HG03342 (cell line): ENCODE measurements at regions not wholly inside any gene's neighbourhood (a gene's known extent, or its start where the extent isn't known, plus 50 kb on each side); places are given as distances from the start of the nearest gene placed in this dataset.

ENCODE experiments used
- ATAC-seq: cut with Tn5 transposase; IDR thresholded peaks from one replicate; pipeline ENCODE4 v1.9.1; 2021; ENCODE audit warnings: mild to moderate bottlenecking, moderate library complexity; ENCODE audit not compliant: unreplicated experiment

DNA sequence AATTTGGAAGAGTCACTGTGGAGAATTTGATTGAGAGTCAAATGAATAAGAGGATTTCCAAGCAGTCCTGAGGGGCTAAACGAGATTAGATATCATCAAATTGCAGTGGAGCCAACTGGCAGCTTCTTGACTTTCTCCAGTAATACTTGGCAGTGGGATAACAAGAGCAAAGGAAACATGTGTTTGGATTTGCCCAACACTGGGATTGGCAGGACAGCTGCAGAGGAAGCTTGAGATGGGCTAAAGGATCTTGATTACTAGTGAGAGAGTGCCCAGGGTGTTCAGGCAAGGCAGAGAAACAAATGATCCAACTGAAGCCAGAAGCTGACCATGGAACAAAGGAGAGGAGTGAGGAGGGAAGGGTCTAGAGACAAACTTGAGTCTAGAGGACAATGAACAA lies 356.0 kb upstream of the ISL1 start:
- no peak for ATAC-seq

- no peak for ATAC-seq
Measured at GRCh38 chr5:51028394-51028793, 354.9 kb upstream of the ISL1 start.

- no peak for ATAC-seq
Measured at GRCh38 chr5:51033215-51033614, 350.0 kb upstream of the ISL1 start.

GRCh38 chr5:51034222-51034901 lies 348.9 kb upstream of the ISL1 start:
- ATAC-seq: no peak

GRCh38 chr5:51039424-51040329 lies 343.6 kb upstream of the ISL1 start:
- ATAC-seq: no peak

DNA sequence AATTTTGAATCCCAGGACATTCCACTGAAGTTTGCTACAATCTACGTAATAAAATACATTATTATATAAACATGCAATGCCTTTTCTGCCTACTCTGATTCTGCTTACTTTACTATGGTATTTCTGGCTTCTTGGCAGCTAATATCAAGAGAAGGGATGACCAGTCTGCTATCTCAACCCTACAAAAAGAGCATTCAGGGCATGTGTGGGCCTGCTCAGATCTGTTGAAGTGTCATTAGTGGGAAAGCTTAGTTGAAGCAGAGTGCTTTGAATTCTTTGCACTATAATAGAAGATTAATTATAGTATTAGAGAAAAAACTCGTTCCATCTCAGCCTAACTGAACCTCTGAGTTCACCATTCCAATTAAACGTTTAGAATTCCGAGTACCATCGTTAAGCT lies 339.5 kb upstream of the ISL1 start:
- ATAC-seq: no peak

DNA sequence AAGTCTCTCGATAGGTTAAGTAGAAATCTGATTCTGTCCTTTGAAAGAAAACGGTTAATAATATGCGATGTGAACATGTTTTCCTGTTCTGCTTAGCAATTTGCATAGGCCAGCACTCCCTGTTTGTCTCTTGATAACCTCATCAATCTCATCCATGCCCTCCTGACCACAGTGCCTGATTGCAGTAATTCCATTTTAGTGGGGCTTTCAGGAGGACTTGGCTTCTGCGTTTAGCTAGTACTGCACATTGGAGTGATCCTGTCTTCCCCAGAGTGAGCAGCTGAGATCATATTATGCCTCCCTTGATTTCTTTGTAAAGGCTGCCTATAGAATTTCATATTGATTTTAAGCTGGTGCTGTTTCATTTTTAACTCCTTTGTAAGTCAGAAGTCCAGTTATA lies 335.9 kb upstream of the ISL1 start:
- ATAC-seq: no peak

DNA sequence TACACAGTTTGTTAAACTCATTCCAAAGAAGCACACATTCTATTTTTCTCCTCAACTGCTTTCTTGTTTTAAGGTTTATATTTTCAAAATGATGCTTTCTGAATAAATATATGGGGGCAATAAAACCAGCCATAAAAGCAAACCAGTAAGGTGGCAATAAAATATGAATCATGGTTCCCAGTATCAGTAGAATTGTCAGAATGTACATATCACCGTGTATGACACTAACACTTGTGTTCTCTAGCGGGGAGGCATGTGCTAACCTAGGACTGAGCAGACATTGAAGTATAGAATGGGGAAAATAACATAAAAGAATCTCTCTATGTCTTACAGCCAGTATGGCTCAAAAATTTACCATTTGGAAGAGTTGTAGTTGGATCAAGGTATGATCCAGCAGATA lies 329.9 kb upstream of the ISL1 start:
- no peak for ATAC-seq

GRCh38 chr5:51060953-51061352 lies 322.3 kb upstream of the ISL1 start:
- ATAC-seq: no peak

- no peak for ATAC-seq
Measured at GRCh38 chr5:51072937-51073336, 310.3 kb upstream of the ISL1 start.

- no peak for ATAC-seq
Measured at GRCh38 chr5:51082741-51083140, 300.5 kb upstream of the ISL1 start.

- no peak for ATAC-seq
Measured at GRCh38 chr5:51091816-51092215, 291.4 kb upstream of the ISL1 start.

DNA sequence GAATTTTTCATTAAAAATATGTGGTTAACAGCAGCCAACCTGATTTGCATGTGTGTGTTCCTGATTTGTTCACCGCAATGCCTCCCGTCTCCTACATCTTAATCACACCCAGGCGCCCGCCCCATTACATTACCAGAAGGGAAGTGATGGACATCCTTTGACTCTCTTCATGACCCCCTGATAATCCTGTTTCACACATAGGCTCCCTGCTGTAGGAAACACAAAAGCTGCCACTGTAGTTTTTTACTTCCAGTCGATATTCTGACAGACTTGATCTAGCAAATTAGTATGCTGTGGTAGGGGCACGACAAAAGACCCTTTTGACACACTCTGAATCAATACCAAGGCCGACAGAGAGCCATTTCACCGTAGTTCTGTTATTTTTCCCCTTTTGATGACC lies 287.8 kb upstream of the ISL1 start:
- ATAC-seq: no peak

DNA sequence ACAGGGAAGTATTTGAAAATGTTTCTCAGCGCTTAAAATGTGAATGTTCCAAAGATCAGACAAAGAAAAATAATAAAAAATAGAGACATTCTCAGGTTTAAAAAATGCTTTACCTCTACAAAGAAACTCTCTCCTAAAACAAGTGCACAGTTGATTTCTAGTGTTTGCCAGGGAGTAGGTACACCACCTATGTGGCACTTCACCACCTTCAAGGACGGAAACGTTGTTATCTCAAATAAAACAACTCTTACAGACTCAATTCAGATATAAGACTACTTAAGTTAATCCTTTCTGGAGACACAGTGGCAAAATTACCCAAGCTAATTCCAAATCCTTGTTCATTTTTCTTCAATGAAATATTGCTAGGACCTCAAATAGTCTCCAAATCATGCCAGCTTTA lies 286.4 kb upstream of the ISL1 start:
- no peak for ATAC-seq

- ATAC-seq: no peak
Measured at GRCh38 chr5:51099173-51099853, 283.9 kb upstream of the ISL1 start.

GRCh38 chr5:51104556-51104955 lies 278.7 kb upstream of the ISL1 start:
- ATAC-seq: no peak

DNA sequence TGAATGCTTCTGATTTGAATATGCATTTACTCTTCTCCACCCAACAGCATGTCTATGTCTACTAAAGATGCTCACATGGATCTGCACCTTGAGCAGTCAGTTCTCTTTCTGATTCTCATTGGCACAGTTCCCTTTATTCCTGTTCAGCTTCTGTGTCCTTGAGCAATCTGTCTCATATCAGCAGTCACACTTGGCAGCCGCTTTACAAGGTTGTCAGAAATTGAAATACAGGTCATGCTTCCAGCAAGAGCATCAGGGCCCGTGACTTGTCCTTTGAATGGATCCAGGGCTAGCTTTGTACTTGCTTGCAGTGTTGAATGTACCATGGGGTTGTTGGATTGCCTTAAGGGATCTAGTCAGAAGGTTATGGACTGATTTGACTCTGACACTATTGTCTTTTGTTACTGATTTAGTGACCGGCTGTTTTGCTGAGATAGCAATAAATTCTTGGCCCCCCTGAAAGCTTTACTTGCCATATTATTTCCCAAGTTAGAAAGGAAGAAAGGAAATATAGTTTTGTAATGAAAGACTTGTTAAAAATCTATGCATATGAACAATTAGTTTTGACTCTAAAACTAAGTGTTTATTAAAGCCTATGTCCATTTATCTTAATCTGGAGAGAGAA lies 273.4 kb upstream of the ISL1 start:
- ATAC-seq: no peak

DNA sequence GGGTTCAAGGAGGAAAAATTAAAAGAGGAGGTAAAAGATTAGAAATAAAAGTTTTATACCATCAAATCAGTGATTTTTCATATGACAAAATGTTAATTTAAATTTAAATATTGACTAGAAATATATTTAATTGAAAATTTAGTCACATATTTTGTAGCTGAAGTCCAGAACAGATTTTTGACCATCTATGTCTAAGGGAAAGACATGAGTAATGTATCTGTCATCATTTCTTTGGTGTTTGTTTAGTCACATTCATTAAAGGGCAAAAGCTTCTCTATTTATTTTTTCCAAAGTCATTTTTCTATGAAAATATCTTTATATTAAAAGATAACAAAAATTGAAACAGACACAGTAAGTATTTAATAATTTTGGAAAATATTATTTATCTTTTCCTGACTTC lies 252.0 kb upstream of the ISL1 start:
- ATAC-seq: no peak

- no peak for ATAC-seq
Measured at GRCh38 chr5:51138164-51138563, 245.1 kb upstream of the ISL1 start.

DNA sequence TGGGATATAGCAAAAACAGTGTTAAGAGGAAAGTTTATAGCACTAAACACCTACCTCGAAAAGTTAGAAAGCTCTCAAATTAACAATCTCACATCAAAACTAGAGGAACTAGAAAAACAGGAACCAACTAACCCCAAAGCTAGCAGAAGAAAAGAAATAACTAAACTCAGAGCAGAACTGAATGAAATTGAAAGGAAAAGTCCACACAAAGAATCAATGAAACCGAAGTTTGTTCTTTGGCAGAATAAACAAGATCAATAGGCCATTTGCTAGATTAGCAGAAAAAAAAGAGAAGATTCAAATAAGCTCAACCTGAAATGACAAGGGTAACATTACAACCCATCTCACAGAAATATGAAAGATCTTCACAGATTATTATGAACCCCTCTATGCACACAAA lies 234.8 kb upstream of the ISL1 start:
- ATAC-seq: no peak

DNA sequence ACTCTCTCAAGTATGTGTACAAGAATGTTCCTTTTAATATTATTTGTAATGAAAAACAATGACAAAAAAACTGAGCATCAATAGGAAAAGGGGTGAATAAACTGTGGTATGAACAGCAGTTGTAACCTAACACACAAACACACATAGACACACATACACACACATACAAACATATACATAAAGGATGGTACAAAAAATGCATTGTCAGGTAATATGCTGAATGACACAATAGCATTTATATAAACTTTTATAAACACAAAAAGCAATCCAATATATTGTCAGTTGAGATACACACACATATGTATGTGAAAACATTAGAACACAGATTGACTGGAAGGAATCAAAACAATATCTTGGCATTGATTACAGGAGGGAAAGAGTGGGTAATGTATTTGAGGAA lies 227.0 kb upstream of the ISL1 start:
- no peak for ATAC-seq
